Keratinocyte (primary cell): ENCODE measurements at regions not wholly inside any gene's neighbourhood (a gene's known extent, or its start where the extent isn't known, plus 50 kb on each side); places are given as distances from the start of the nearest gene placed in this dataset.

Experiments
- DNase-seq: peaks from one replicate; pipeline ENCODE4 v3.0.0-alpha.2; 2011; ENCODE audit warnings: low read depth, missing footprints, low spot score
- FAIRE-seq: peaks from 2 replicates; lab custom pipeline; 2011; peaks lifted over from hg19 to GRCh38; lab: Jason Lieb, UNC
- H2AFZ ChIP-seq: 2 replicates; pipeline ENCODE4 v1.6.0; 2012; ENCODE audit warnings: low read length, control low read depth, inconsistent platforms; ENCODE audit not compliant: control insufficient read depth
- H3K27ac ChIP-seq: 2 replicates; pipeline ENCODE4 v1.5.1; 2011; ENCODE audit warnings: low read length; ENCODE audit not compliant: control insufficient read depth, insufficient read depth
- H3K27me3 ChIP-seq: 3 replicates; pipeline ENCODE4 v1.6.0; 2011; ENCODE audit warnings: low read length; ENCODE audit not compliant: control insufficient read depth, insufficient read depth; ENCODE audit errors: extremely low read depth
- H3K36me3 ChIP-seq, 2 experiments: 2 replicates in 1 of 2; 3 replicates in 1 of 2; pipeline ENCODE4 v1.5.1; 2011; ENCODE audit warnings: low read length in 2 of 2, mild to moderate bottlenecking in 1 of 2; ENCODE audit not compliant: control insufficient read depth in 2 of 2, insufficient read depth in 2 of 2; ENCODE audit errors: extremely low read depth in 1 of 2
- H3K4me1 ChIP-seq: 3 replicates; pipeline ENCODE4 v1.5.1; 2011; ENCODE audit warnings: low read length; ENCODE audit not compliant: control insufficient read depth, insufficient read depth; ENCODE audit errors: extremely low read depth
- H3K4me2 ChIP-seq: 3 replicates; pipeline ENCODE4 v1.6.0; 2011; ENCODE audit warnings: low read depth, low read length; ENCODE audit not compliant: control insufficient read depth, insufficient read depth; ENCODE audit errors: extremely low read depth
- H3K4me3 ChIP-seq, 3 experiments: fragments of 200-600 bp in 1 of 3; sonication (generic) in 1 of 3; 2 replicates in 2 of 3; 3 replicates in 1 of 3; pipeline ENCODE4 v1.5.1; 2011 to 2016; ENCODE audit warnings: low read length in 3 of 3, mild to moderate bottlenecking in 3 of 3, control low read depth in 2 of 3, inconsistent platforms in 1 of 3, low read depth in 1 of 3, mixed read lengths in 1 of 3, mixed run types in 1 of 3, moderate library complexity in 1 of 3; ENCODE audit not compliant: control insufficient read depth in 2 of 3, insufficient read depth in 2 of 3; ENCODE audit errors: extremely low read depth in 1 of 3
- H3K79me2 ChIP-seq: 2 replicates; pipeline ENCODE4 v1.6.0; 2012; ENCODE audit warnings: low read length; ENCODE audit not compliant: control insufficient read depth, insufficient read depth
- H3K9ac ChIP-seq: 3 replicates; pipeline ENCODE4 v1.6.0; 2011; ENCODE audit warnings: low read length; ENCODE audit not compliant: control insufficient read depth, insufficient read depth; ENCODE audit errors: extremely low read depth
- H3K9me1 ChIP-seq: 3 replicates; pipeline ENCODE4 v1.6.0; 2011; ENCODE audit warnings: low read length; ENCODE audit not compliant: control insufficient read depth, insufficient read depth; ENCODE audit errors: extremely low read depth
- H3K9me3 ChIP-seq: 2 replicates; pipeline ENCODE4 v1.5.1; 2012; ENCODE audit warnings: low read depth, low read length; ENCODE audit not compliant: control insufficient read depth
- H4K20me1 ChIP-seq: 3 replicates; pipeline ENCODE4 v1.6.0; 2011; ENCODE audit warnings: low read length; ENCODE audit not compliant: control insufficient read depth, insufficient read depth; ENCODE audit errors: extremely low read depth
- CTCF ChIP-seq, 3 experiments: IDR thresholded peaks in 1 of 3; conservative IDR thresholded peaks in 1 of 3; optimal IDR thresholded peaks in 1 of 3; 2 replicates in 2 of 3; 3 replicates in 1 of 3; pipeline versions ENCODE3 to v1.5.1; 2011; ENCODE audit warnings: low read length in 3 of 3, mild to moderate bottlenecking in 3 of 3, moderate library complexity in 2 of 3, control low read depth in 1 of 3, inconsistent platforms in 1 of 3; ENCODE audit not compliant: insufficient read depth in 2 of 3; ENCODE audit errors: extremely low read depth in 1 of 3
- EZH2 ChIP-seq: IDR thresholded peaks from one replicate; pipeline ENCODE4 v1.6.1; 2012; ENCODE audit warnings: inconsistent platforms, mild to moderate bottlenecking, low read length, moderate library complexity
- dilution Hi-C: fragments of 300-500 bp; cut with MboI; formaldehyde crosslinking; loops from one replicate; pipeline ENCODE4 v1.7.0; 2020; ENCODE audit warnings: low sequenced_read_pairs; ENCODE audit not compliant: extremely low pct_ligation_motif_present

GRCh38 chrX:34576864-34577263 is 80.2 kb downstream of the TMEM47 start:
- dilution Hi-C loops, result no loop called here

GRCh38 chrX:34565981-34566380 is 91.1 kb downstream of the TMEM47 start:
- H3K4me1 ChIP-seq, result no peaks in the 10 kb centered on the region
- no peak overlapping the region for H2AFZ ChIP-seq
- H3K4me3 ChIP-seq, result no peak overlapping the region
- H3K27ac ChIP-seq, result no peak overlapping the region
- H3K27me3 ChIP-seq, result no peaks in the 10 kb centered on the region
- no peaks in the 10 kb centered on the region for H3K9me3 ChIP-seq
- dilution Hi-C loops, result no loop called here
- no peak overlapping the region for H3K4me2 ChIP-seq
- H3K36me3 ChIP-seq, result no peaks in the 10 kb centered on the region
- H3K9me1 ChIP-seq, result no peaks in the 10 kb centered on the region
- FAIRE-seq, result no peak
- DNase-seq, result no peak
- H4K20me1 ChIP-seq, result no peaks in the 10 kb centered on the region
- no peak overlapping the region for H3K9ac ChIP-seq
- no peaks in the 10 kb centered on the region for H3K79me2 ChIP-seq
- no peak for TF ChIP-seq CTCF (optimal IDR thresholded peaks at IDR 0.05 in 1 of 3, IDR thresholded peaks at IDR 0.05 in 1 of 3, conservative IDR thresholded peaks at IDR 0.05 in 1 of 3; ENCODE audit: extremely low read depth in 1 of 3, insufficient read depth in 2 of 3, low read length in 3 of 3)
- TF ChIP-seq EZH2, result no peak

More at GRCh38 chrX:34576864-34577263, 80.2 kb downstream of the TMEM47 start:
- no peak overlapping the region for H2AFZ ChIP-seq
- H3K36me3 ChIP-seq, result no peaks in the 10 kb centered on the region
- no peaks in the 10 kb centered on the region for H3K79me2 ChIP-seq
- H3K9ac ChIP-seq, result no peak overlapping the region
- FAIRE-seq, result no peak
- no peaks in the 10 kb centered on the region for H4K20me1 ChIP-seq
- H3K27ac ChIP-seq, result no peak overlapping the region
- TF ChIP-seq EZH2, result no peak
- TF ChIP-seq CTCF (optimal IDR thresholded peaks at IDR 0.05 in 1 of 3, IDR thresholded peaks at IDR 0.05 in 1 of 3, conservative IDR thresholded peaks at IDR 0.05 in 1 of 3; ENCODE audit: extremely low read depth in 1 of 3, insufficient read depth in 2 of 3, low read length in 3 of 3), result no peak
- no peaks in the 10 kb centered on the region for H3K27me3 ChIP-seq
- no peak overlapping the region for H3K4me2 ChIP-seq
- no peaks in the 10 kb centered on the region for H3K9me1 ChIP-seq
- no peaks in the 10 kb centered on the region for H3K4me1 ChIP-seq
- no peaks in the 10 kb centered on the region for H3K9me3 ChIP-seq
- DNase-seq, result no peak
- H3K4me3 ChIP-seq, result no peak overlapping the region
